C4-2B (cell line): ENCODE measurements at regions not wholly inside any gene's neighbourhood (a gene's known extent, or its start where the extent isn't known, plus 50 kb on each side); places are given as distances from the start of the nearest gene placed in this dataset.

Experiments used
- H3K27ac ChIP-seq: fragments of 450-650 bp; 2 replicates; pipeline ENCODE4 v1.5.1; 2017
- ZFX ChIP-seq: fragments of 450-650 bp; IDR thresholded peaks from 2 replicates; pipeline ENCODE4 v1.6.1; 2017
- TF ChIP-seq, protein P1 (sequence below): fragments of 450-650 bp; conservative IDR thresholded peaks from 2 replicates; pipeline ENCODE4 v1.5.1; 2017; ENCODE audit warnings: mild to moderate bottlenecking

DNA sequence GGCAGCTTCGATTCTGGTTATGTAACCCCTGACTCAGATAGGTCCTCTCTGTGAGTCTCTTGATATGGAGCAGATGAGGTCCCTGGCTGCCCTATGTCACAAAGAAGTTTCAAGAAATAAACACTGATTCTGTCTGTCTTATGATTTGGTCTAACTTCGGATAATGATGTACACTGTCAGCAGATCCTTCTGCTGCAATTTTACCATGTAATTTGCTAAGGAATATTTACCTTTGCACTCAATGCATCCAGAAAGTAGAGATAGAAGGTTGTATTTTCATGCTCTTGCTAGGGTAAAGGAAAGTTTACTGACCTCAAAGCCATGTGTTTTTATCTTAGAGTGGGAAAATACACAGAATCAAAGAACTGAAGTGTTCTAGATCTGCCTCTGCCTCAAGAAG lies 98.2 kb downstream of the KLF5 start:
- no peak overlapping the region for H3K27ac ChIP-seq
- TF ChIP-seq, protein P1, sequence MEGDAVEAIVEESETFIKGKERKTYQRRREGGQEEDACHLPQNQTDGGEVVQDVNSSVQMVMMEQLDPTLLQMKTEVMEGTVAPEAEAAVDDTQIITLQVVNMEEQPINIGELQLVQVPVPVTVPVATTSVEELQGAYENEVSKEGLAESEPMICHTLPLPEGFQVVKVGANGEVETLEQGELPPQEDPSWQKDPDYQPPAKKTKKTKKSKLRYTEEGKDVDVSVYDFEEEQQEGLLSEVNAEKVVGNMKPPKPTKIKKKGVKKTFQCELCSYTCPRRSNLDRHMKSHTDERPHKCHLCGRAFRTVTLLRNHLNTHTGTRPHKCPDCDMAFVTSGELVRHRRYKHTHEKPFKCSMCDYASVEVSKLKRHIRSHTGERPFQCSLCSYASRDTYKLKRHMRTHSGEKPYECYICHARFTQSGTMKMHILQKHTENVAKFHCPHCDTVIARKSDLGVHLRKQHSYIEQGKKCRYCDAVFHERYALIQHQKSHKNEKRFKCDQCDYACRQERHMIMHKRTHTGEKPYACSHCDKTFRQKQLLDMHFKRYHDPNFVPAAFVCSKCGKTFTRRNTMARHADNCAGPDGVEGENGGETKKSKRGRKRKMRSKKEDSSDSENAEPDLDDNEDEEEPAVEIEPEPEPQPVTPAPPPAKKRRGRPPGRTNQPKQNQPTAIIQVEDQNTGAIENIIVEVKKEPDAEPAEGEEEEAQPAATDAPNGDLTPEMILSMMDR = no peak
- no peak for TF ChIP-seq ZFX

DNA sequence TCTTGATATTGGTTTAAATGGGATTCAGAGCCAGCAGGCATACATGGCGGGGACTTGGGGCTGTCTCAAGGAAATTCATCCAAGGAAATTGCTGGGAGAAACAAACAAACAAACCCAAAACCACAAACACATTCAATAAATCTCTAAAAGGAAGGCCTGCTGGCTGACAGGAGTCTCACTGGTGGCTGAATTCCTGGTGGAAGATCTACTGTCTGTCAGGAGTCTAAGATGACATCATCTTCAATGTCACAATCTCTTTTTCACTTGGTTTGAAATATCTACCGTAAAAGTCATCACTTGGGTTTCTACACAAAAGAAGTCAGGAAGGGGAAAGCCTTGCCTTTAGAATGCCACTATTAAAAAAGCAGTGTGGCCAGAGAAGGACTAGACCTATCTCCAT lies 87.9 kb downstream of the KLF5 start:
- H3K27ac ChIP-seq = no peak overlapping the region
- TF ChIP-seq ZFX = no peak
- TF ChIP-seq, protein P1 = no peak

GRCh38 chr13:73142071-73142470 lies 83.3 kb downstream of the KLF5 start:
- no peak overlapping the region for H3K27ac ChIP-seq
- TF ChIP-seq, protein P1 = no peak
- TF ChIP-seq ZFX = no peak

- TF ChIP-seq, protein P1 = no peak
- no peak for TF ChIP-seq ZFX
- H3K27ac ChIP-seq = no peak overlapping the region
Measured at GRCh38 chr13:73141292-73141771, 82.5 kb downstream of the KLF5 start.

DNA sequence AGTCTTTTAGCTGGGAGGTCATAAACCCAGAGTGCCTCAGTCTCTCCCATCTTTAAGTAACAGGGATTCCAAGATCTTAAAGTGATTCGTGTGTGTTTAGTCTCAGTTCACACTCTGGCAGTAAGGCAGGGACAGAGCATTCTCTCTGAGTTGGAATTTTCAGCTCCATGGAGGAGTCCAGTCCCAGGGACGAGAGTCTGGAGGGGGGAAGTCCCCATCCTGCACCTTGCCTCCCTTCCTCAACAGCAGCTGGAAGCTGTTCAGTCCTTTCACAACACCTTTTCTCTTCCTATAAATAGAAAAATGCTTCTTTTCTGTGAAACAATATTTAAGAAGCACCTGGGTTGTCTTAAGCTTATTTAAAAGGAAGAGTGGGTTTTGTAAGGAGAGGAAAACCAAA lies 82.0 kb downstream of the KLF5 start:
- TF ChIP-seq ZFX = no peak
- TF ChIP-seq, protein P1 = no peak
- H3K27ac ChIP-seq = no peak overlapping the region

- H3K27ac ChIP-seq = no peak overlapping the region
- TF ChIP-seq ZFX = no peak
- TF ChIP-seq, protein P1 = no peak
Measured at GRCh38 chr13:73138638-73139491, 80.1 kb downstream of the KLF5 start.

- no peak overlapping the region for H3K27ac ChIP-seq
Measured at GRCh38 chr13:73138276-73138637, 79.5 kb downstream of the KLF5 start.

More at GRCh38 chr13:73138276-73138637, 79.5 kb downstream of the KLF5 start:
- TF ChIP-seq, protein P1 = no peak
- no peak for TF ChIP-seq ZFX
